ENCODE measurements at regions not wholly inside any gene's neighbourhood (a gene's known extent, or its start where the extent isn't known, plus 50 kb on each side); places are given as distances from the start of the nearest gene placed in this dataset.

DNA sequence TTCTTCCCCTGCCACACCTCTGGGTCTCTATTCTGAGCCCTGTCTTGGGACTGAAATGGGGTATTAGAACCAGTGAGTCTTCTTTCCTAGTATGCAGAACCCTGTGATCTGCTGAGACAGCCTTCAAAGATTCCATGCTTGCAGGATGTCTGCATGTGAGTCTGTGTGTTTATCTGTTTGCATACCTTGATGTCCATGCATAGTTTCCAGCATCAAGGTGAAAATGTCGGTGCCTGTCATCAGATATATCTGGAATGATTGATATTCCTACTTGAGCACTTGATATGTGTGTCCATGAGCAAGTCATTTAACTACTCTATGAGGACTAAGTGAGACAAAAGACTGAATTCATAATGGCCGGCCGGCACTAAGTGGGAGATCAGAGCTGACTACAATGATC lies 117.0 kb upstream of the HS3ST1 start:
- TF ChIP-seq, protein P1, sequence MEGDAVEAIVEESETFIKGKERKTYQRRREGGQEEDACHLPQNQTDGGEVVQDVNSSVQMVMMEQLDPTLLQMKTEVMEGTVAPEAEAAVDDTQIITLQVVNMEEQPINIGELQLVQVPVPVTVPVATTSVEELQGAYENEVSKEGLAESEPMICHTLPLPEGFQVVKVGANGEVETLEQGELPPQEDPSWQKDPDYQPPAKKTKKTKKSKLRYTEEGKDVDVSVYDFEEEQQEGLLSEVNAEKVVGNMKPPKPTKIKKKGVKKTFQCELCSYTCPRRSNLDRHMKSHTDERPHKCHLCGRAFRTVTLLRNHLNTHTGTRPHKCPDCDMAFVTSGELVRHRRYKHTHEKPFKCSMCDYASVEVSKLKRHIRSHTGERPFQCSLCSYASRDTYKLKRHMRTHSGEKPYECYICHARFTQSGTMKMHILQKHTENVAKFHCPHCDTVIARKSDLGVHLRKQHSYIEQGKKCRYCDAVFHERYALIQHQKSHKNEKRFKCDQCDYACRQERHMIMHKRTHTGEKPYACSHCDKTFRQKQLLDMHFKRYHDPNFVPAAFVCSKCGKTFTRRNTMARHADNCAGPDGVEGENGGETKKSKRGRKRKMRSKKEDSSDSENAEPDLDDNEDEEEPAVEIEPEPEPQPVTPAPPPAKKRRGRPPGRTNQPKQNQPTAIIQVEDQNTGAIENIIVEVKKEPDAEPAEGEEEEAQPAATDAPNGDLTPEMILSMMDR (conservative IDR thresholded peaks at IDR 0.05; ENCODE audit: low read depth, low read length): no peak
- DNase-seq (ENCODE audit: low read depth): no peak
- no peak overlapping the region for H3K4me3 ChIP-seq (ENCODE audit: low read length)

DNA sequence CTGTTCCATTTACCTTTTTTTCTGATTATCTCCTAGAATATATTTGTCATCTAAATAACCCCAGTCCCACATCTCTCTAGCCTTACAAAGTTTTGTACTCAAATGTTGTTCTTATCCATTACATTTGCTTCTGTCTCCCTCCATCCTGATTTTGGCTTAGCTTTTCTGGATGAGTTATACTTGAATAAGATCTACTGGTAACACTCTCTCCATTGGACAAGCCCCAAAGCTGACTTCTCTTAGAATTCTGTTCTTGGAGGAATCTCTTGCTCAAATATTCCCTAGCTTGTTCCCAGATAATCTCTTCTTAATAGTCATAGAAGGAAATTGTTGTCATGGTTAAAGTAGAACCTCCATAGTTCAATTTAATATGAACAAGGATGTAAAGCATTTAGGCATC lies 115.5 kb upstream of the HS3ST1 start:
- no peak for DNase-seq (ENCODE audit: low read depth)
- TF ChIP-seq, protein P1 (conservative IDR thresholded peaks at IDR 0.05; ENCODE audit: low read depth, low read length): no peak
- no peak overlapping the region for H3K4me3 ChIP-seq (ENCODE audit: low read length)

DNA sequence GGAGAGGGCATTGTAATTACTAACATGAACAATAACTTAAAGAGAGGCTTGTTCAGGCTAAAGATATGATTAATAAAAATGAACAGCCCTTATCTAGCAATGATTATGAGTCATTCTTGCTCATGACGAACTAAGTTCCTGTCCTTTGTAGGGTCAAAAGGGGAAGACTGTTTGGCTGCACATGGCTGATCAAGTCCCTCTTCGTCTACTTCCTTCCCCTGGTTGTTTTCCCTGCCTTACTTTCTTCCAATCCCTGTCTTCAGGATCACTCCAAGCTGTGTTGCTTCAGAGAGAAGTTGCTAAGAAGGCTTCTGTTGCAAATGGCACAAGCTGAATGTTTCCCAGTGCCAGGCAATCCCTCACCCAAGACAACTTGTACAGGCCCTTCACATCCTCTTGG lies 115.0 kb upstream of the HS3ST1 start:
- TF ChIP-seq, protein P1 (conservative IDR thresholded peaks at IDR 0.05; ENCODE audit: low read depth, low read length): no peak
- DNase-seq (ENCODE audit: low read depth): peak; percentile 58
- no peak overlapping the region for H3K4me3 ChIP-seq (ENCODE audit: low read length)

DNA sequence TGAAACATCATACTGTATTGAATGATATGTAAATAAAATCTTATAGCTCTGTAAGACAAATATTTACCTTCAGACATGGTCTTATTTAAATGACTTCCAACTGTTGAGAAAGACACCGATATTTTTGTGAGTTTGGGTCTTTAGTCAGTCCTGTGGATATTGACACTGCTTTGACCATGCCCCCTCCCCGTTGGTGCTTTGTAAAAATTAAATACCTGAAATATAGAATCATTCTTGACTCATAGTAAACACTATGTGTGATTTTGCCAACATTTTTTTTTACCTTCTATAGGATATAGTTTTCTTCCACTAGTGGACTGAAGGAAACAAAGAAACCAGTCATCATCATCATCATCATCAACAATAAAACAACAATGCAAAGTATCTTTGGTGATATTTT lies 114.3 kb upstream of the HS3ST1 start:
- H3K4me3 ChIP-seq (ENCODE audit: low read length): no peak overlapping the region
- TF ChIP-seq, protein P1 (conservative IDR thresholded peaks at IDR 0.05; ENCODE audit: low read depth, low read length): no peak

DNA sequence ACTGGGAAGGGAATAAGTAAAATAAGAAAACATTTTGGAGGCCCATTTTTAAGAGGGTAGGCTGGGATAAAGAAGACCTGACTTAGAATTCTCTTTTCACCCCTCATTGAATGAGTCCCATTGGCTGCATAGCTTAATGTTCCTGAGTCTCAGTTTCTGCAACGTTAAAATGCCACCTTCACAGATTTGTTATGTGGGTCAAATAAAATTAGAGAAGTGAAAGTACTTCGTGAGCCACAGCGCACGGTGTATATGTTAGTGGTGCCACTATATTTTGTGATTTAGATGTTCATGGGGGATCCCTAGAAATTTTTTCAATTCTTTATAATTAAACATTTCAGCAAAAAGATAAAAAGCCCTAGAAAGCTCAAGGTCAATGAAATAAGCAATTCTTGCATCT lies 109.2 kb upstream of the HS3ST1 start:
- TF ChIP-seq, protein P1 (conservative IDR thresholded peaks at IDR 0.05; ENCODE audit: low read depth, low read length): no peak
- no peak for DNase-seq (ENCODE audit: low read depth)
- H3K4me3 ChIP-seq (ENCODE audit: low read length): no peak overlapping the region

More for the DNA sequence above, 114.3 kb upstream of the HS3ST1 start:
- no peak for DNase-seq (ENCODE audit: low read depth)

DNA sequence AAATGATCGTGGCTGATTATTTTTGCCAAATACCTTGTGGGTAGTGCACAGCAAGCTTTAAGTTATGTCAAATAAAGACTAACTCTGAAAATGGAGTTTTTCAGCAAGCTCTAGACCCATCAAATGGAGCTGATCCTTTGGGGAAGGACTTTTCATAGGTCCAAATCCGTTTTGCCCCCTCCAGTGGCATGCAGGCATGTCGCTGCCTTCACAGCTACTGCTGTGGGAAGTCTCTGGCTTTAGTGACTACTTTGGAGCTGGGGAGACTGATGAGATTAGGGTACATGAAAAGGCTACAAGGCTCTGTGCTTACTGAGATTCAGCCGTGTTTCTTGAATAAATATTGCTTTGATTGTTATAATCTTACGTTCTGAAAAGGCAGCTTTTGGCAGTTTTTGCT lies 106.6 kb upstream of the HS3ST1 start:
- DNase-seq (ENCODE audit: low read depth): no peak
- no peak overlapping the region for H3K4me3 ChIP-seq (ENCODE audit: low read length)
- TF ChIP-seq, protein P1 (conservative IDR thresholded peaks at IDR 0.05; ENCODE audit: low read depth, low read length): peak; percentile 30

DNA sequence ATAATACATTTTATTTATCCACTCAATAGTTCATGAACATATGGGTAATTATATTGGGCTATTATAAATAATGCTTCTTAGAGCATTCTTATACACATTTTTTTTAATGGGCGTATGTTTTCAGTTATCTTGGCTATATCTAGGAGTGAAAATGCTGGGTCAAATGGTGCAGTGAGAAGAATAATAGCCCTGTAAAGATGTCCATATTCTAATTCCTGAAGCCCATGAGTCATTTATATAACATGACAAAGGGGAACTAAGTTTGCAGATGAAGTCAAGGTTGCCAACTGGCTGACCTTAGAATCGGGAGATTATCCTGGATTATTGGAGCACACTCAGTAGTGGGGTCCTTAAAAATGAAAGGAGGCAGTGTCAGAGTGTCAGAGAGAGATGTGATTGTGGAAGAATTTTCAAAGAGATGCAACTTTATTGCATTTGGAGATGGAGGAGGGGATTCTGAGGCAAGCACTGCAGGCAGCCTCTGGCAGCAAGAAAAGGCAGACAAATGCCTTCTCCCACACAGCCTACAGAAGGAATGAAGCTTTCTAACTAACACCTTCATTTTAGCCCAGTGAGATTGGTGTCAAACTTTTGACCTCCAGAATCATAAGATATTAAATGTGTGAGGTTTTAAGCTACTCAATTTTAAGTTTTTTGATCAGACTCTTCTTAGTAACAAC lies 106.1 kb upstream of the HS3ST1 start:
- TF ChIP-seq, protein P1 (conservative IDR thresholded peaks at IDR 0.05; ENCODE audit: low read depth, low read length): no peak
- no peak for DNase-seq (ENCODE audit: low read depth)
- H3K4me3 ChIP-seq (ENCODE audit: low read length): no peak overlapping the region

All from retinal pigment epithelial cell (primary cell).